Astrocyte of the spinal cord (primary cell): ENCODE measurements at regions not wholly inside any gene's neighbourhood (a gene's known extent, or its start where the extent isn't known, plus 50 kb on each side); places are given as distances from the start of the nearest gene placed in this dataset.

Experiments
- DNase-seq: peaks from one replicate; pipeline ENCODE4 v3.0.0; 2011; ENCODE audit warnings: low read depth, low spot score
- H3K4me3 ChIP-seq: 2 replicates; pipeline ENCODE4 v1.5.1; 2011; ENCODE audit warnings: low read depth, mild to moderate bottlenecking, low read length, moderate library complexity
- in situ Hi-C: cut with HindIII; loops from 2 replicates; pipeline ENCODE4 v1.10.0; 2017; ENCODE audit warnings: low sequenced_read_pairs
- TF ChIP-seq, protein P1 (sequence below): IDR thresholded peaks from 2 replicates; pipeline ENCODE4 v1.5.1; 2012; ENCODE audit warnings: low read depth, mild to moderate bottlenecking, low read length, inconsistent platforms

DNA sequence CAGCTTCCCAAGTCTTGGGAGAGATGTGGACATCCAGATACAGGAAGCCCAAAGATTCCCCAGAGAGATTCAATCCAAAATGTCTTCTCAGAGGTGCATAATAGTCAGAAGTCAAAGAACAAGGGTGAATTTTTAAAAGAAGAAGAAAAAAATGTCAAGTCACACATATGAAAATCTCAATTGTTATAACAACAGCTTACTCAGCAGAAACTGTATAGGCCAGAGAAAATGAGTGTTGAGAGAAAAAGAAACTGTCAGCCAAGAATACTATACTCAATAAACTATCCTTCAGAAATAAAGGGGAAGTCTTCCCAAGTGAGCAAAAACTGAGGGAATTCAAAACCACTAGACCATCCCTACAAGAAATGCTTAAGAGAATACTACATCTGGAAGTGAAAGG is 612.9 kb upstream of the POU3F3 start:
- no peak overlapping the region for H3K4me3 ChIP-seq
- in situ Hi-C loops, result no loop called here
- TF ChIP-seq, protein P1, sequence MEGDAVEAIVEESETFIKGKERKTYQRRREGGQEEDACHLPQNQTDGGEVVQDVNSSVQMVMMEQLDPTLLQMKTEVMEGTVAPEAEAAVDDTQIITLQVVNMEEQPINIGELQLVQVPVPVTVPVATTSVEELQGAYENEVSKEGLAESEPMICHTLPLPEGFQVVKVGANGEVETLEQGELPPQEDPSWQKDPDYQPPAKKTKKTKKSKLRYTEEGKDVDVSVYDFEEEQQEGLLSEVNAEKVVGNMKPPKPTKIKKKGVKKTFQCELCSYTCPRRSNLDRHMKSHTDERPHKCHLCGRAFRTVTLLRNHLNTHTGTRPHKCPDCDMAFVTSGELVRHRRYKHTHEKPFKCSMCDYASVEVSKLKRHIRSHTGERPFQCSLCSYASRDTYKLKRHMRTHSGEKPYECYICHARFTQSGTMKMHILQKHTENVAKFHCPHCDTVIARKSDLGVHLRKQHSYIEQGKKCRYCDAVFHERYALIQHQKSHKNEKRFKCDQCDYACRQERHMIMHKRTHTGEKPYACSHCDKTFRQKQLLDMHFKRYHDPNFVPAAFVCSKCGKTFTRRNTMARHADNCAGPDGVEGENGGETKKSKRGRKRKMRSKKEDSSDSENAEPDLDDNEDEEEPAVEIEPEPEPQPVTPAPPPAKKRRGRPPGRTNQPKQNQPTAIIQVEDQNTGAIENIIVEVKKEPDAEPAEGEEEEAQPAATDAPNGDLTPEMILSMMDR, result no peak
- no peak for DNase-seq

DNA sequence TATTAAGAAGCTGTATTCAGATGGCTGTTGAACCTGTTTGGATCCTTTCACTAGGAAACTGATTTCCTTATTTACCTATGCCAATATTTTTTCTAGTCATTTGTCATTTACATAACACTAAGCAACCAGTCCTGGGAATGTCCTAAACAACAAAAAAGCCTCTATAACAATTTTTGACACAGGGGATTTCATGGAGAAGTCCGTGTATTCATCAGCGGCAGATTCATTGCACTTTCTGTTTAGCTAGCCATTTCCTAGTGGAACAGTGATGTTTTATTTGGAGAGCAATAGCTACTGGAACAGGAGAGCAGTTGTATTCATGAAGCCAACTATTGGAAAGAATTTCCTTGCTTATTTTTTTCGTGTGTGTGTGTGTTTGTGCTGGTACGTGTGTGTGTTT is 604.3 kb upstream of the POU3F3 start:
- no peak overlapping the region for H3K4me3 ChIP-seq
- no peak for DNase-seq
- in situ Hi-C loops, result no loop called here
- TF ChIP-seq, protein P1, result no peak

DNA sequence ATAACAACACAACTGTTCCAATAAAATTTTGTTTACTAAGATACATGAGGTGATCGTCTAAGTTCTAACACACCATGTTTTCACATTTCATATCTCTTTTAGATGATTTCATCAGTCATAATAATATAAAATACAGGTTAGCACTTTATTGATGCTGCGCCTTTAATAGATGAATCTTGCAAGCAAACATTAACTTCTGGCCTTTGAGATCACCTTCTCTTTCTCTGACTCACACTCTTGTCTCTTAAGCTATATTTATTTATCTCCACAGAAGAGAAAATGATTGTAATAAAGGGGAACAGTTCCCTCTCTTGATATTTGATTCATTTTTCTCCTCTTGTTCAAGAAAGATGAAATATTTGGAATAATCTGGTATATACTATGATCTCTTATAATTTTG is 603.3 kb upstream of the POU3F3 start:
- in situ Hi-C loops, result no loop called here
- H3K4me3 ChIP-seq, result no peak overlapping the region
- no peak for DNase-seq
- TF ChIP-seq, protein P1, result no peak

DNA sequence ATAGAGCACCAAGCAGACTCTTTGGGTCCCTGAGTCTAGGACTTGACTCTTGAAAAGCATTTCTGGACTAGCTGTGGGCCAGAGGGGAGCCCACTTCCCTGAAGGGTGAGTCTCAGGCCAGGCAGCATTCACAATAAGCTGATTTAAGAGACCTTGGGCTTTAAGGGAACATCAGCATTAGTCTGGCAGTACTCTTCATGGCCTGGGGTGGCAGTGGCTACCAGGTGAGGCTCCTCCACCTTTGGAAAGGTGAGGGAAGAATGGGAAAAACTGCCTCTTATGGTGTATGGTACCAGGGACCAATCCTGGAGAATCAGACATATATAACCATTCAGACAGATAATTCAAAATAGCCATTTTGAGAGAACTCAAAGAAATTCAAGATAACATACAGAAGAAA is 599.9 kb upstream of the POU3F3 start:
- no peak for DNase-seq
- no peak overlapping the region for H3K4me3 ChIP-seq
- TF ChIP-seq, protein P1, result no peak
- in situ Hi-C loops, result no loop called here

DNA sequence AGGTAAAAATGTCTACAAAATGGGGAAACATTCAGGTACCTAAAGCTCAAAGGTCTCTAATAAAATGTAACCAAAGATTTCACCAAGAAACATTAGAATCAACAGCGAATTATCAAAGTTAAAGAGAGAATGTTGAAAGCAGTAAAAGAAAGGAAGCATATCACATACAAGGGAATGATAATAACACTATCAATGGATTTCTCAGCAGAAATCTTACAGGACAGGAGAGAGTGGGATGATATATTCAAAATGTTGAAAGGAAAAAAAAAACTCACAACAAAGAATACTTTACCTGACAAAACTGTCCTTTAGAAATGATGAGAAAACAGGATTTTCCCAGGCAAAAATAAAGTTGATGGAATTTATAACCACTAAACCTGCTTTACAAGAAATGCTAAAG is 591.2 kb upstream of the POU3F3 start:
- no peak for DNase-seq
- in situ Hi-C loops, result no loop called here
- TF ChIP-seq, protein P1, result no peak

DNA sequence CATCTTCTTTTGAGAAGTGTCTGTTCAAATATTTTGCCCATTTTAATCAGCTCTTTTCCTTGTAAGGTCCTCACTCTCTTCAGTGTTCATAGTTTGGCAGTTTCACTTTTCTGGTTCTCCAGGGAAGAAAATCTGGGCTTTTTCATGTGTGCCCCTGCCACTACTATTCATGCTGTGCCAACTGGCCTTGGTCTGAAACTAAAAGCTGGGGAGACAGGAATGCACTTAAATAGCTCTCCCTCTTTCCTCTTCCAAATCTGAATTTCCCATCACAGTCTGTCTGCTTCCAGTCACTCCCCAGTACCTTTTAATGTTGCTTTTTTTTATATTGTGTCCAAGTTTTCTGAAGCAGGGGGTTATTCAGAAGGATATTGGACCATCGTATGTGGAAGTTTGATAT is 574.3 kb upstream of the POU3F3 start:
- in situ Hi-C loops, result no loop called here
- DNase-seq, result no peak
- TF ChIP-seq, protein P1, result no peak
- no peak overlapping the region for H3K4me3 ChIP-seq

More for the DNA sequence above, 591.2 kb upstream of the POU3F3 start:
- no peak overlapping the region for H3K4me3 ChIP-seq

DNA sequence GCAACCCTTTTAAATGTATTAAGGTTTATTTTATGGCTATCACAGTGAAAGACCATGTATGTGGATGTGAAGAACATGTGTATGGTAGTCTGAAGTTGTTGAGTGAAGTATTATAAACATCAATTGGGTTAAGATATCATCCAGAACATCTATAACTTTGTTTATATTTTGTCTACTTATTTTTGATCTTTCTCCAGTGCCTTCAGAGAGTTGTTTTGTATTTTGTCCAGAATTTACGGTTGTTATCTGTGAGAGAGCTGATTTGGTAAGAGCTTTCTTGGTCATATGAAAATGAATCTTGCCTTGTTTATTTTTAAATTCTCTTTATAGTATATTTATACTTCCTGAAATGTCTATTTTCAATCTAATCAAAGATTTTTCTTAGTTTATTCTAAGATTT is 573.7 kb upstream of the POU3F3 start:
- H3K4me3 ChIP-seq, result no peak overlapping the region
- TF ChIP-seq, protein P1, result no peak
- DNase-seq, result no peak
- in situ Hi-C loops, result no loop called here
